IMR-90 (cell line): ENCODE measurements at regions not wholly inside any gene's neighbourhood (a gene's known extent, or its start where the extent isn't known, plus 50 kb on each side); places are given as distances from the start of the nearest gene placed in this dataset.

Experiments
- ELK1 ChIP-seq: fragments of 150-350 bp; IDR thresholded peaks from 2 replicates; pipeline ENCODE4 v1.6.1; 2016; ENCODE audit warnings: low read depth, mild to moderate bottlenecking, low read length, moderate library complexity, borderline replicate concordance
- FOS ChIP-seq: fragments of 150-350 bp; IDR thresholded peaks from 2 replicates; pipeline ENCODE4 v1.6.1; 2016; ENCODE audit warnings: low read depth, low read length
- MXI1 ChIP-seq: IDR thresholded peaks from 2 replicates; pipeline ENCODE4 v1.6.1; 2012; ENCODE audit warnings: low read depth, mild to moderate bottlenecking, low read length, moderate library complexity, borderline replicate concordance
- POLR2A ChIP-seq: IDR thresholded peaks from 2 replicates; pipeline ENCODE4 v1.6.1; 2012; ENCODE audit warnings: mild to moderate bottlenecking, low read depth, low read length
- RAD21 ChIP-seq: IDR thresholded peaks from 2 replicates; pipeline ENCODE4 v1.6.1; 2012; ENCODE audit warnings: low read length, improper control_type of control experiment
- RCOR1 ChIP-seq: IDR thresholded peaks from 2 replicates; pipeline ENCODE4 v1.6.1; 2012; ENCODE audit warnings: mild to moderate bottlenecking, low read length, improper control_type of control experiment; ENCODE audit not compliant: insufficient replicate concordance
- RFX5 ChIP-seq: IDR thresholded peaks from 2 replicates; pipeline ENCODE4 v1.8.0; 2012; ENCODE audit warnings: low read depth, mild to moderate bottlenecking, low read length, moderate library complexity
- SMC3 ChIP-seq: fragments of 150-350 bp; IDR thresholded peaks from 2 replicates; pipeline ENCODE4 v1.6.1; 2016; ENCODE audit warnings: low read depth, mild to moderate bottlenecking, antibody characterized with exemption, low read length, moderate library complexity
- TF ChIP-seq, protein P1 (sequence below): conservative IDR thresholded peaks from 2 replicates; pipeline ENCODE4 v1.5.1; 2012; ENCODE audit warnings: mild to moderate bottlenecking, low read depth, low read length, improper control_type of control experiment
- TF ChIP-seq, protein P2 (sequence below): fragments of 150-350 bp; IDR thresholded peaks from 2 replicates; pipeline ENCODE4 v1.6.1; 2017; ENCODE audit warnings: mild to moderate bottlenecking, antibody characterized with exemption, low read length, low read depth

- TF ChIP-seq, protein P1, sequence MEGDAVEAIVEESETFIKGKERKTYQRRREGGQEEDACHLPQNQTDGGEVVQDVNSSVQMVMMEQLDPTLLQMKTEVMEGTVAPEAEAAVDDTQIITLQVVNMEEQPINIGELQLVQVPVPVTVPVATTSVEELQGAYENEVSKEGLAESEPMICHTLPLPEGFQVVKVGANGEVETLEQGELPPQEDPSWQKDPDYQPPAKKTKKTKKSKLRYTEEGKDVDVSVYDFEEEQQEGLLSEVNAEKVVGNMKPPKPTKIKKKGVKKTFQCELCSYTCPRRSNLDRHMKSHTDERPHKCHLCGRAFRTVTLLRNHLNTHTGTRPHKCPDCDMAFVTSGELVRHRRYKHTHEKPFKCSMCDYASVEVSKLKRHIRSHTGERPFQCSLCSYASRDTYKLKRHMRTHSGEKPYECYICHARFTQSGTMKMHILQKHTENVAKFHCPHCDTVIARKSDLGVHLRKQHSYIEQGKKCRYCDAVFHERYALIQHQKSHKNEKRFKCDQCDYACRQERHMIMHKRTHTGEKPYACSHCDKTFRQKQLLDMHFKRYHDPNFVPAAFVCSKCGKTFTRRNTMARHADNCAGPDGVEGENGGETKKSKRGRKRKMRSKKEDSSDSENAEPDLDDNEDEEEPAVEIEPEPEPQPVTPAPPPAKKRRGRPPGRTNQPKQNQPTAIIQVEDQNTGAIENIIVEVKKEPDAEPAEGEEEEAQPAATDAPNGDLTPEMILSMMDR, result no peak
- TF ChIP-seq ELK1 (no peak), MXI1 (no peak), RAD21 (no peak), POLR2A (no peak), FOS (no peak), RFX5 (no peak), SMC3 (no peak), RCOR1 (no peak)
- TF ChIP-seq, protein P2, sequence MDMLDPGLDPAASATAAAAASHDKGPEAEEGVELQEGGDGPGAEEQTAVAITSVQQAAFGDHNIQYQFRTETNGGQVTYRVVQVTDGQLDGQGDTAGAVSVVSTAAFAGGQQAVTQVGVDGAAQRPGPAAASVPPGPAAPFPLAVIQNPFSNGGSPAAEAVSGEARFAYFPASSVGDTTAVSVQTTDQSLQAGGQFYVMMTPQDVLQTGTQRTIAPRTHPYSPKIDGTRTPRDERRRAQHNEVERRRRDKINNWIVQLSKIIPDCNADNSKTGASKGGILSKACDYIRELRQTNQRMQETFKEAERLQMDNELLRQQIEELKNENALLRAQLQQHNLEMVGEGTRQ, result no peak
Measured at GRCh38 chr2:236666646-236667204, 97.1 kb downstream of the ACKR3 start.
